Psoas muscle (tissue), 7 donors: ENCODE measurements at regions not wholly inside any gene's neighbourhood (a gene's known extent, or its start where the extent isn't known, plus 50 kb on each side); places are given as distances from the start of the nearest gene placed in this dataset.

Experiments used
- ATAC-seq, 4 donors: fragments of 200-7000 bp; cut with Tn5 transposase; one replicate each; pipeline ENCODE4 v1.9.1; 2020; ENCODE audit warnings: moderate library complexity in 3 of 4, mild to moderate bottlenecking in 2 of 4
- DNase-seq, 2 donors: peaks; one replicate each; pipeline ENCODE4 v3.0.0-alpha.2; 2020
- H3K27ac ChIP-seq: fragments of 200-600 bp; one replicate; pipeline ENCODE4 v1.8.0; 2022
- H3K27me3 ChIP-seq, 3 donors: fragments of 200-600 bp in 1 of 3; one replicate each; pipeline versions ENCODE4 v1.6.1 to v1.8.0; 2013 to 2022; ENCODE audit warnings: low read length in 2 of 3, mild to moderate bottlenecking in 2 of 3, moderate library complexity in 1 of 3; ENCODE audit not compliant: insufficient read depth in 3 of 3
- H3K36me3 ChIP-seq, 2 donors: fragments of 200-600 bp in 1 of 2; one replicate each; pipeline versions ENCODE4 v1.6.1 to v1.8.0; 2013 to 2022; ENCODE audit warnings: low read depth in 1 of 2, mild to moderate bottlenecking in 1 of 2, moderate library complexity in 1 of 2; ENCODE audit not compliant: insufficient read depth in 1 of 2
- H3K4me1 ChIP-seq: fragments of 200-600 bp; one replicate; pipeline ENCODE4 v1.8.0; 2022
- H3K4me3 ChIP-seq: fragments of 200-600 bp; one replicate; pipeline ENCODE4 v1.8.0; 2022; ENCODE audit warnings: mild to moderate bottlenecking
- H3K9me3 ChIP-seq: fragments of 200-600 bp; one replicate; pipeline ENCODE4 v1.8.0; 2022
- CTCF ChIP-seq: fragments of 200-600 bp; IDR thresholded peaks from one replicate; pipeline ENCODE4 v1.8.0; 2022; ENCODE audit warnings: antibody characterized with exemption
- WGBS, 3 donors: extraction: QIAGEN DNeasy Blood & Tissue Kit; methylation state at CpG; one replicate each; pipeline versions ENCODE4 v1.1.6 to v1.1.7; 2013; 5-methylcytosine and 5-hydroxymethylcytosine counted together
- intact Hi-C, 2 donors: fragments of 100-400 bp; cut with DNase I; formaldehyde crosslinking; loops; one replicate each; pipeline versions ENCODE4 v1.11.0 to v1.14.2; 2022
- donor health status: healthy with polysubstance abuse.
- donor health status: DM: no; HTN: no; CAD: no; lungs with moderate emphysema.
- donor health status: Bipolar disorder and iron deficiency.
- donor health status: healthy.
- donor health status: DM: yes; HTN: yes; CAD: no.
- donor health status: DM: no; HTN: no; CAD: no.
- donor health status: DM: yes; HTN: yes; CAD: no.

GRCh38 chr6:133062077-133062476, 179.1 kb upstream of the EYA4 start:
- Histone ChIP-seq H3K27ac (peak overlapping the region; percentile 84), H3K36me3 (no peaks in the 10 kb centered on the region), H3K4me3 (peak overlapping the region; percentile 24), H3K4me1 (peaks cover 14% of the 10 kb centered on the region), H3K27me3 (no peaks in the 10 kb centered on the region), H3K9me3 (no peaks in the 10 kb centered on the region)
- ATAC-seq (peak; percentile 93 to 98 (median 97)), DNase-seq (no peak)
- WGBS, 3 donors, result 14 to 24% (median 19%) methylated on average over 4 of the region's 4 CpGs
- intact Hi-C loops, result loop anchor here in 1 of 2 donors (1.0 to 5.0 kb wide), 2 partner anchors 69 to 180 kb away; partner anchors contain the start of gene EYA4
- TF ChIP-seq CTCF, result no peak

GRCh38 chr6:133062696-133063306, 178.4 kb upstream of the EYA4 start:
- peak overlapping the region; percentile 24 for H3K4me3 ChIP-seq
- no peaks in the 10 kb centered on the region for H3K36me3 ChIP-seq
- intact Hi-C loops, result loop anchor here in 1 of 2 donors (1.0 to 5.0 kb wide), 2 partner anchors 68 to 180 kb away; partner anchors contain the start of gene EYA4
- no peak for TF ChIP-seq CTCF
- H3K4me1 ChIP-seq, result peaks cover 14% of the 10 kb centered on the region
- ATAC-seq (peak; percentile 33 to 72 (median 69)), DNase-seq (no peak)
- 25 to 37% (median 26%) methylated on average over 8 of the region's 8 CpGs for WGBS, 3 donors
- no peaks in the 10 kb centered on the region for H3K9me3 ChIP-seq
- no peaks in the 10 kb centered on the region for H3K27me3 ChIP-seq
- peak overlapping the region; percentile 84 for H3K27ac ChIP-seq

- no peak overlapping the region for H3K27ac ChIP-seq
- H3K27me3 ChIP-seq, result no peaks in the 10 kb centered on the region
- TF ChIP-seq CTCF, result no peak
- intact Hi-C loops, result no loop called here
- H3K4me1 ChIP-seq, result peaks cover 3% of the 10 kb centered on the region
- no peaks in the 10 kb centered on the region for H3K9me3 ChIP-seq
- DNase-seq (no peak), ATAC-seq (no peak)
- H3K4me3 ChIP-seq, result no peak overlapping the region
- WGBS, 3 donors, result 66 to 77% (median 70%) methylated on average over 3 of the region's 3 CpGs
- H3K36me3 ChIP-seq, result no peaks in the 10 kb centered on the region
These were observed 173.2 kb upstream of the EYA4 start for GRCh38 chr6:133067960-133068359.

GRCh38 chr6:133070410-133071043, 170.6 kb upstream of the EYA4 start:
- Histone ChIP-seq H3K4me1 (no peaks in the 10 kb centered on the region), H3K27ac (no peak overlapping the region), H3K4me3 (no peak overlapping the region), H3K9me3 (no peaks in the 10 kb centered on the region), H3K27me3 (no peaks in the 10 kb centered on the region), H3K36me3 (no peaks in the 10 kb centered on the region)
- ATAC-seq (no peak), DNase-seq (no peak)
- 76 to 91% (median 81%) methylated on average over 4 of the region's 4 CpGs for WGBS, 3 donors
- TF ChIP-seq CTCF, result no peak
- intact Hi-C loops, result loop anchor here in 1 of 2 donors (10.0 kb wide), 2 partner anchors 324 to 824 kb away; no protein-coding TSS in a partner anchor
